Pancreas (tissue), 10 donors: ENCODE measurements at regions not wholly inside any gene's neighbourhood (a gene's known extent, or its start where the extent isn't known, plus 50 kb on each side); places are given as distances from the start of the nearest gene placed in this dataset.

Experiments
- ATAC-seq, 4 donors: fragments of 200-7000 bp; cut with Tn5 transposase; one replicate each; pipeline versions ENCODE4 v1.8.0 to v1.9.1; 2020; ENCODE audit warnings: mild to moderate bottlenecking in 4 of 4, moderate library complexity in 4 of 4
- DNase-seq, 6 donors: peaks; one replicate each; pipeline ENCODE4 v3.0.0-alpha.2; 2020
- FAIRE-seq: peaks from 2 replicates; lab custom pipeline; 2012; peaks lifted over from hg19 to GRCh38; lab: Jason Lieb, UNC
- H3K27ac ChIP-seq, 4 donors: fragments of 200-600 bp; sonication (generic); 1 replicate in 3 of 4; 2 replicates in 1 of 4; pipeline versions ENCODE4 v1.5.0 to v1.8.0; 2020
- H3K27me3 ChIP-seq, 4 donors: fragments of 200-600 bp; one replicate each; pipeline ENCODE4 v1.8.0; 2021
- H3K36me3 ChIP-seq, 3 donors: fragments of 200-600 bp; sonication (generic) in 1 of 3; one replicate each; pipeline versions ENCODE4 v1.5.0 to v1.8.0; 2020 to 2021
- H3K4me1 ChIP-seq, 3 donors: fragments of 200-600 bp; one replicate each; pipeline ENCODE4 v1.8.0; 2021
- H3K4me3 ChIP-seq, 4 donors: fragments of 200-600 bp; sonication (generic) in 2 of 4; one replicate each; pipeline versions ENCODE4 v1.5.0 to v1.8.0; 2020 to 2021
- H3K9me3 ChIP-seq, 4 donors: fragments of 200-600 bp; one replicate each; pipeline ENCODE4 v1.8.0; 2021
- CTCF ChIP-seq, 4 donors: fragments of 200-600 bp; sonication (generic) in 3 of 4; IDR thresholded peaks; one replicate each; pipeline versions ENCODE4 v1.5.0 to v1.8.0; 2021; ENCODE audit warnings: antibody characterized with exemption in 4 of 4
- WGBS, 2 donors: extraction: QIAGEN DNeasy Blood & Tissue Kit; methylation state at CpG; one replicate each; pipeline ENCODE4 v1.1.7; 2013; 5-methylcytosine and 5-hydroxymethylcytosine counted together
- intact Hi-C, 3 donors: fragments of 100-400 bp; cut with DNase I; formaldehyde crosslinking; loops; one replicate each; pipeline versions ENCODE4 v1.11.1 to v1.14.2; 2022
- donor health status: healthy with polysubstance abuse.
- donor health status: DM: no; HTN: no; CAD: no; lungs with moderate emphysema.
- donor health status: DM: no; HTN: no; CAD: no.
- donor health status: control.
- donor health status: control.
- donor health status: Bipolar disorder and iron deficiency.
- donor health status: DM: yes; HTN: yes; CAD: no.
- donor health status: DM: no; HTN: no; CAD: no.
- donor health status: DM: no; HTN: no; CAD: no.
- donor health status: DM: yes; HTN: yes; CAD: no.

GRCh38 chr12:128137140-128137539 lies 129.8 kb upstream of the TMEM132C start:
- no peak for ATAC-seq
- no peak for TF ChIP-seq CTCF (IDR thresholded peaks at IDR 0.05)
- Histone ChIP-seq H3K36me3 (no peaks in the 10 kb centered on the region), H3K4me3 (no peak overlapping the region), H3K27me3 (no peaks in the 10 kb centered on the region), H3K9me3 (no peaks in the 10 kb centered on the region), H3K27ac (no peak overlapping the region), H3K4me1 (no peaks in the 10 kb centered on the region)
- FAIRE-seq: no peak
- DNase-seq: no peak
- WGBS, 2 donors: 51 to 58% methylated on average over 6 of the region's 6 CpGs
- intact Hi-C loops: no loop called here

GRCh38 chr12:128138125-128138524 lies 128.8 kb upstream of the TMEM132C start:
- ATAC-seq: peak in 3 of 4 donors; percentile 51 to 59 (median 56)
- no peak for FAIRE-seq

GRCh38 chr12:128140551-128140950 lies 126.4 kb upstream of the TMEM132C start:
- Histone ChIP-seq H3K4me3 (no peak overlapping the region), H3K36me3 (no peaks in the 10 kb centered on the region), H3K27me3 (no peaks in the 10 kb centered on the region), H3K4me1 (no peaks in the 10 kb centered on the region), H3K9me3 (no peaks in the 10 kb centered on the region), H3K27ac (peak overlapping the region in 2 of 4 donors; percentile 2 to 30)
- FAIRE-seq: no peak
- ATAC-seq: peak in 2 of 4 donors; percentile 63 to 78
- WGBS, 2 donors: 36 to 38% methylated on average over 4 of the region's 4 CpGs
- intact Hi-C loops: no loop called here
- no peak for DNase-seq
- TF ChIP-seq CTCF (IDR thresholded peaks at IDR 0.05): no peak

More at GRCh38 chr12:128138125-128138524, 128.8 kb upstream of the TMEM132C start:
- Histone ChIP-seq H3K4me3 (no peak overlapping the region), H3K27me3 (no peaks in the 10 kb centered on the region), H3K27ac (no peak overlapping the region), H3K9me3 (no peaks in the 10 kb centered on the region), H3K36me3 (no peaks in the 10 kb centered on the region), H3K4me1 (no peaks in the 10 kb centered on the region)
- 56 to 68% methylated on average over 1 of the region's 1 CpG for WGBS, 2 donors
- DNase-seq: no peak
- intact Hi-C loops: no loop called here
- TF ChIP-seq CTCF (IDR thresholded peaks at IDR 0.05): no peak

- DNase-seq (no peak), ATAC-seq (no peak), FAIRE-seq (no peak)
- H3K4me3 ChIP-seq: no peak overlapping the region
- no peak for TF ChIP-seq CTCF (IDR thresholded peaks at IDR 0.05)
- no peaks in the 10 kb centered on the region for H3K9me3 ChIP-seq
- H3K27me3 ChIP-seq: no peaks in the 10 kb centered on the region
- H3K36me3 ChIP-seq: no peaks in the 10 kb centered on the region
- 54 to 65% methylated on average over 5 of the region's 5 CpGs for WGBS, 2 donors
- intact Hi-C loops: no loop called here
- no peaks in the 10 kb centered on the region for H3K4me1 ChIP-seq
- H3K27ac ChIP-seq: no peak overlapping the region
Observed at GRCh38 chr12:128150961-128151360, 116.0 kb upstream of the TMEM132C start.

GRCh38 chr12:128155571-128155970 lies 111.4 kb upstream of the TMEM132C start:
- intact Hi-C loops: no loop called here
- Histone ChIP-seq H3K36me3 (no peaks in the 10 kb centered on the region), H3K4me3 (no peak overlapping the region), H3K9me3 (no peaks in the 10 kb centered on the region), H3K27me3 (peaks cover 0 to 4% (median 0%) of the 10 kb centered on the region in 4 donors), H3K27ac (no peak overlapping the region), H3K4me1 (no peaks in the 10 kb centered on the region)
- 62 to 77% methylated on average over 4 of the region's 4 CpGs for WGBS, 2 donors
- no peak for TF ChIP-seq CTCF (IDR thresholded peaks at IDR 0.05)
- ATAC-seq (no peak), DNase-seq (no peak), FAIRE-seq (no peak)
